Fibroblast of lung (primary cell): ENCODE measurements at regions not wholly inside any gene's neighbourhood (a gene's known extent, or its start where the extent isn't known, plus 50 kb on each side); places are given as distances from the start of the nearest gene placed in this dataset.
"Not testable (repeated sequence)": the region's sequence is repeated elsewhere in the genome, so short reads cannot be mapped to it uniquely, and the experiment has no call there.

Experiments used
- DNase-seq, 2 donors: peaks; one replicate each; pipeline versions ENCODE4 v3.0.0 to v3.0.0-alpha.2; 2010; ENCODE audit warnings: low read depth in 2 of 2
- H2AFZ ChIP-seq: 2 replicates; pipeline ENCODE4 v1.5.1; 2012; ENCODE audit warnings: low read length, control low read depth, inconsistent platforms
- H3K27ac ChIP-seq: 2 replicates; pipeline ENCODE4 v1.5.1; 2011; ENCODE audit warnings: low read length, control low read depth; ENCODE audit not compliant: insufficient read depth
- H3K27me3 ChIP-seq: 2 replicates; pipeline ENCODE4 v1.5.1; 2011; ENCODE audit warnings: mild to moderate bottlenecking, low read length; ENCODE audit not compliant: control insufficient read depth, insufficient read depth
- H3K36me3 ChIP-seq: 2 replicates; pipeline ENCODE4 v1.5.1; 2011; ENCODE audit warnings: low read length; ENCODE audit not compliant: control insufficient read depth, insufficient read depth
- H3K4me1 ChIP-seq: 2 replicates; pipeline ENCODE4 v1.5.1; 2011; ENCODE audit warnings: low read length; ENCODE audit not compliant: control insufficient read depth, insufficient read depth; ENCODE audit errors: extremely low read depth
- H3K4me2 ChIP-seq: 2 replicates; pipeline ENCODE4 v1.5.1; 2011; ENCODE audit warnings: low read length, control low read depth; ENCODE audit not compliant: insufficient read depth; ENCODE audit errors: extremely low read depth
- H3K4me3 ChIP-seq, 4 experiments: fragments of 200-600 bp in 1 of 4; sonication (generic) in 1 of 4; replicated peaks in 1 of 4; 2 replicates each; pipeline ENCODE4 v1.5.1; 2011 to 2016; ENCODE audit warnings: low read length in 4 of 4, low read depth in 3 of 4, mild to moderate bottlenecking in 3 of 4, control low read depth in 2 of 4, inconsistent platforms in 1 of 4, mixed read lengths in 1 of 4; ENCODE audit not compliant: insufficient read depth in 1 of 4; ENCODE audit errors: control extremely low read depth in 1 of 4
- H3K79me2 ChIP-seq: 2 replicates; pipeline ENCODE4 v1.5.1; 2012; ENCODE audit warnings: mild to moderate bottlenecking, low read length, inconsistent platforms; ENCODE audit not compliant: control insufficient read depth, insufficient read depth
- H3K9ac ChIP-seq: 2 replicates; pipeline ENCODE4 v1.5.1; 2011; ENCODE audit warnings: mild to moderate bottlenecking, low read length, control low read depth; ENCODE audit not compliant: insufficient read depth
- H3K9me3 ChIP-seq: 2 replicates; pipeline ENCODE4 v1.5.1; 2012; ENCODE audit warnings: low read depth, low read length; ENCODE audit not compliant: control insufficient read depth, insufficient read depth
- H4K20me1 ChIP-seq: 2 replicates; pipeline ENCODE4 v1.5.1; 2011; ENCODE audit warnings: low read length; ENCODE audit not compliant: control insufficient read depth, insufficient read depth; ENCODE audit errors: extremely low read depth
- CTCF ChIP-seq, 2 donors: IDR thresholded peaks in 1 of 2; conservative IDR thresholded peaks in 1 of 2; 1 replicate in 1 of 2; 2 replicates in 1 of 2; pipeline ENCODE4 v1.5.1; 2011 to 2012; ENCODE audit warnings: low read length in 2 of 2, control low read depth in 1 of 2, inconsistent platforms in 1 of 2, low read depth in 1 of 2, mild to moderate bottlenecking in 1 of 2
- EZH2 ChIP-seq: IDR thresholded peaks from 2 replicates; pipeline ENCODE4 v1.5.1; 2012; ENCODE audit warnings: low read length, control low read depth, mild to moderate bottlenecking; ENCODE audit errors: missing control alignments

GRCh38 chr4:141330616-141331015 is 109.9 kb downstream of the ZNF330 start:
- Histone ChIP-seq H3K9me3 (no peaks in the 10 kb centered on the region), H3K4me3 (no peak overlapping the region), H2AFZ (no peak overlapping the region), H3K4me2 (no peak overlapping the region), H4K20me1 (no peaks in the 10 kb centered on the region), H3K36me3 (no peaks in the 10 kb centered on the region), H3K9ac (no peak overlapping the region), H3K4me1 (no peaks in the 10 kb centered on the region), H3K79me2 (no peaks in the 10 kb centered on the region), H3K27ac (no peak overlapping the region), H3K27me3 (no peaks in the 10 kb centered on the region)
- no peak for DNase-seq
- TF ChIP-seq CTCF (conservative IDR thresholded peaks at IDR 0.05 in 1 of 2, IDR thresholded peaks at IDR 0.05 in 1 of 2; ENCODE audit: low read depth in 1 of 2, low read length in 2 of 2) = no peak
- no peak for TF ChIP-seq EZH2

- TF ChIP-seq CTCF (conservative IDR thresholded peaks at IDR 0.05 in 1 of 2, IDR thresholded peaks at IDR 0.05 in 1 of 2; ENCODE audit: low read depth in 1 of 2, low read length in 2 of 2) (no peak), EZH2 (no peak)
- Histone ChIP-seq H3K36me3 (no peaks in the 10 kb centered on the region), H3K4me2 (no peak overlapping the region)
Measured at GRCh38 chr4:141331534-141332358, 111.1 kb downstream of the ZNF330 start.

GRCh38 chr4:141332359-141333181 is 111.9 kb downstream of the ZNF330 start:
- not testable (repeated sequence) for H3K36me3 ChIP-seq, H3K9ac ChIP-seq, H3K4me2 ChIP-seq, H3K79me2 ChIP-seq, H3K27ac ChIP-seq, H3K9me3 ChIP-seq, H2AFZ ChIP-seq, DNase-seq, H4K20me1 ChIP-seq, H3K4me1 ChIP-seq, H3K27me3 ChIP-seq, H3K4me3 ChIP-seq

More at GRCh38 chr4:141331534-141332358, 111.1 kb downstream of the ZNF330 start:
- no peak overlapping the region for H3K4me3 ChIP-seq
- no peaks in the 10 kb centered on the region for H3K4me1 ChIP-seq
- H3K79me2 ChIP-seq = no peaks in the 10 kb centered on the region
- no peaks in the 10 kb centered on the region for H4K20me1 ChIP-seq
- no peak overlapping the region for H2AFZ ChIP-seq
- no peaks in the 10 kb centered on the region for H3K27me3 ChIP-seq
- no peaks in the 10 kb centered on the region for H3K9me3 ChIP-seq
- H3K9ac ChIP-seq = no peak overlapping the region
- no peak for DNase-seq
- no peak overlapping the region for H3K27ac ChIP-seq

- not testable (repeated sequence) for H3K79me2 ChIP-seq, H4K20me1 ChIP-seq, H3K27me3 ChIP-seq, H3K27ac ChIP-seq, H3K36me3 ChIP-seq, H3K4me1 ChIP-seq, H3K9me3 ChIP-seq, H3K9ac ChIP-seq
- Histone ChIP-seq H3K4me2 (peak overlapping the region; percentile 69), H3K4me3 (peak overlapping the region in 2 of 4 experiments; percentile 3 to 38), H2AFZ (peak overlapping the region; percentile 38)
- peak; percentile 90 to 96 for DNase-seq
Measured at GRCh38 chr4:141333456-141334230, 112.9 kb downstream of the ZNF330 start.
